ENCODE measurements at regions not wholly inside any gene's neighbourhood (a gene's known extent, or its start where the extent isn't known, plus 50 kb on each side); places are given as distances from the start of the nearest gene placed in this dataset.

DNA sequence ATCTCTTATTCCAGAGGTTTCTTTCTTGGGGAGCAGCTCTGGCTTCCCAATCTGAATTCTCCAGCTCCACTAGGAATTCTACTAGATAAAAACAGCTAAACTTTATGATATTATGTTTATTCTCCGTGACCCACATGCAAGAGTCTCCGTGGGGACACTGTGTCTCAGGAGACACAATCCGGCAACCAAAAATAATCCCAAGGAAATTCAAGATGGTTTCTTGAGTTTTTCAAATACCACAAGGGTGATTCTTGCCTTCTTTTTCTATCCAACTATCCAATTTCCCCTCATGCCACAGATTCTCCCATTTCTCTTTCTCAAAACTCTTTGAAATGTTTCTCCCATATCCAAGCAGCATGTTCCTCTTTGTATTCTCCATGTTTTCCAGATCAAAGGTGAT is 103.1 kb downstream of the FAS start:
- DNase-seq = no peak

DNA sequence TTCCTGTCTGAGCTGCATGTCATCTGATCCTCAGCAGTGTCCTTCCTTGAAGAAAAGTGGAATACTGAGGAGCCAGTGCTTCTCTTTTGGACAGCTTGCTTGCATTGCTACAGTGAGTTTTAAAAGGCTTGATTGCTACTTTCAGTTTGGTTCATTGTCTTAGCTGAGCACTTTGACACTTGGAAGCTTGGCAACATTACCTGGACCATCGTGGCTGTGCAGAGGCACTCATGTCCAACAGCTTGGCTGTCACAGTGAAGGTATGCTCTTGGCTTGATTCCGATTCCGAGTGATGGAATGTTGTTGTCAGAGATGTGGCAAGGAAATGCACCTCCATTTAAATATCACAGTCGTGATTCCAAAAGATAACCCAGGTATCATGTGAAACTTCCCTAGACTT is 102.4 kb downstream of the FAS start:
- no peak for DNase-seq

DNA sequence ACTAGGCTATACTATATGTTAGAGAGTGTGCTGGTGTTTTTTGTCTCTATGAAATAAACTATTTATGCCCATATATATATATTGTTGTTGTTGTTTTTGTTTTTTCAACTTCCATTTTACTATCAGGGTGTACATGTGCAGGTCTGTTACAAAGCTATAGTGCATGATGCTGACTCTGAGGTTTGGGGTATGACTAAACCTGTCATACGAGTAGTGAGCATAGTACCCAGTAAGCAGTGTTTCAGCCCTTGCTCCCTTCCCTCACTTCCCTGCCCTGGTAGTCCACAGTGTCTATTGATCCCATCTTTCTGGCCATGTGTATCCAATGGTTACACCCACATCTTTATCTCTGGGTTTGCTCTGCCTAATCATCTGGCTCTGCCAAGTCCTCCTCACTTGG is 101.8 kb downstream of the FAS start:
- no peak for DNase-seq

DNA sequence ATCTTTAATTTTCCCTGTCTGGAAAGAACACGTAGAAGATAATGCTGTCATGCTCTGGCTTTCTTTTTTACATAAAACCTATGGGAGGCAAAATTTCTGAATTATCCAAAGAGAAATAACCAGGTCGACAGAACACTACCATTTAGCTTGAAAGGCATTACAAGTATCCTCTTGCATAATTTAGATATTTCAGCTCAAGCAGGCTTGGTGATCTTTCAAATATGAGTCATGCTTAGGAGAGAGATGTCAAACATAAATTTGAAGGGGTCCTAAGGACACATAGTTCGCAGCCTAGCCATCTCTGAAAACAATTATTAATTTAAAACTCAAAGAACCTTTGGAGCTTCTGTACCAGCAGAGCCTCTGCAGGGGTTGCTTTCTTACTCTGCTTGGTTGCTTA is 100.9 kb downstream of the FAS start:
- DNase-seq = peak; percentile 54 to 57

DNA sequence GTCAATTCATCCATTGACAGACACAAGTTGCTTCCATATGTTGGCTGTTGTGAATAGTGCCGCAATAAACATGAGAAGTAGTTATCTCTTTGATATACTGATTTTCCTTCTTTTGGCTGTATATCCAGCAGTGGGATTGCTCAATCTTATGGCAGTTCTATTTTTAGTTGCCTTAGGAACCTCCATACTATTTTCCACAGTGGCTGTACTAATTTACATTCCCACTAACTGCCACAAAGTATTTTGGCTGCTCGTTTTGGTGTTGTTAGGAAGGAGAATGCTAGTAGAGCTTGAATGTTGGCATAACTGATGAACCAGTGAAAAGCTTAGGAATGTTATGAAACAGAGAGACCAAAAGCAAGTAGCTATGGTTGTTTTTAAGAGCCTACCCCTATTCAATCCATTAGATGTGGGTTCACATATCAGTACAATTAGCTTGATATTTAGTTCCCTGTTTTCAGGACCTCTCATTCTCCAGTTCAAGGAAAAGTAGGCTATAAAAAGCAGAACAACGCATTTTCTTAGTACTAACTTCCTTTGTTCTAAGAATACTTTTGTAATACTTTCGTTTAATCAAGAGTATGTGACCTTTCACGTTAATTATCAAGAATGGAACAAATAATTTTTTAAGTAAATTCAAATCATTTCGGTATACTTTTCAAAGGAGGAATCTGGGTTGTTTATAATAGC is 100.3 kb downstream of the FAS start:
- DNase-seq = peak; percentile 67 to 76

DNA sequence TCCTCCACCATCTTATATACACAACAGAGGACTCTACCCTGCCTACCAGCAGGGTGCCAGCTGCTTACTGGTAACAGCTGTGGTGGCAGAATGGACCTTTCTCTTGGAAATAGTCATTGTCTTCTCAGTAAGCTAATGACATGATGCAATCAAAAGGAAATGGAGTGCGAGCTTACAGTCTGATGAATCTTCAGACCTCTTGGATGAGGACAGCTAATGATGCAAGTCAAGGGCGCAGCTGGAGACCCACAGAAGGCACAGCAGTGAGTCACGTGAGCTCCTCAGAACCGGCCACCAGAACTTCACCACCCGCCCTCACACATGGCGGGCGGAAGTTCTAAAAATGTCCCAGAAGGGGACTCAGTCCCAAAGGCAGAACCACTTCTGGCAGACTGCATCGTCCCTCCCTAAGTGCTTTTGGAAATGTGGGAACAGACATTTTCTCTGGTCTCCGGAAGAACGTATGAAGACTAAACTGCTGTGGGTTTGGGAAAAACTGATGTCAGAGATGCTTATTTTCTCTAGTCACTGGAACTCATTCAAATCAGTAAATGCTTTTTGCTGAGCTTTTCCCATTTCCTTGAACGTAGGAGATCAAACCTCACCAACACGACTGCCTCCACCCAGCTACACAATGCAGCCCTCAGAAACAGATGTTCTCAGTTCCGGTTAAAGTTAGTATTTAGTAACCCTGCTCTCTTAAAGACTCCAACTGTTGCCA is 96.4 kb downstream of the FAS start:
- peak; percentile 88 to 91 for DNase-seq

DNA sequence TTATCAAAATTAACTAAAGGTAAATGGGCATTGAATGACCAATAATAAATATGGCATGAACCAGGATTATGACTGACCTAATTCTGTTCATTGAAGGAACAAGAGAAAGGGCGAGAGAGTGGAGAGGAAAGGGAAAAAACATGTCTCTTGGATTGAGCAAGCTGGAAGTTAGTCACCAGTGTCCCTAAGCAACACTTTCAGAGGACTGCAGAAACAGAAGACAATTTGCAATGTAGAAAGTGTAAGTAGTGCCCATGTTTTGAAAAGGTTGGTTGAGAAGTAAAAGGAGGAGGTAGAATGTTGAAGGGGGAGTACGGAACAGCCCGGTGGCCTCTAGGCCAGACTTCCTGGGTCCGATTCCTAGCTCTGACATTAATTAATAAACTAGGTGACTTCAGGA is 94.6 kb downstream of the FAS start:
- DNase-seq = peak; percentile 76 to 78

DNA sequence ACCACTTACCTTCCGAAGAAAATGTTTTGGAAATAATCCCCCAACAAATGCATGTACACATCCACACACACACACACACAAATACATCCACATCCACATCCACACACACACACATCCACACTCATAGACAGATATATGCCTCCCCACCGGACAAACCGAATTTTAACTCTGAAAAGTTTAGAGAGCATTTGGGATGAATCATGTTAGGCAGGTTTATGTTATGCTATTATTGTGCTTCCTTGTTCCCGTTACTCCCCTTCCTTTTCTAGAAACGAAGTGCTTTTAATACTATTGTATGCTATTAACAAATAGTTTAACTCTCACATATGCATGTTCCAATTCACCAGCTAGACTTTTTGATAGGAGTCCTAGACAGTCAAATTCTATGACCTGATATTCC is 91.5 kb downstream of the FAS start:
- no peak for DNase-seq

DNA sequence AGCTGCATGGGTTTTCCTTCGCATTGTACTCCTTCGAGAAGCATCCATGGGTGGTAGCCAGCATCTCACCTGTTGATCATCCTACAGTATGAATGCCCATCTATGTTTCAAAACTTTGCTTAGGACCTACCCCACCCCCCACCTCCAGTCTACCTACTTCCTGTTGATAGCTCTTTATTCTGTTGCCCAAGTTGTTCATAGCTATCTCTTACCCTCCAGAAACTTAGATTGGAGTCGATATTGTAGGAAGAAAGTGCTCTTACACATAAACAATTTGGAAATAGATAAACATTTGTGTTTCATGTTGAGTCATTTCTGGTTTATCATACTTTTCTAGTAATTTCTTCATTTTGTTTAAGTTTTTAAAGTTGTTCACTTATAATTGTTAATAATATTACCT is 90.1 kb downstream of the FAS start:
- DNase-seq = no peak

DNA sequence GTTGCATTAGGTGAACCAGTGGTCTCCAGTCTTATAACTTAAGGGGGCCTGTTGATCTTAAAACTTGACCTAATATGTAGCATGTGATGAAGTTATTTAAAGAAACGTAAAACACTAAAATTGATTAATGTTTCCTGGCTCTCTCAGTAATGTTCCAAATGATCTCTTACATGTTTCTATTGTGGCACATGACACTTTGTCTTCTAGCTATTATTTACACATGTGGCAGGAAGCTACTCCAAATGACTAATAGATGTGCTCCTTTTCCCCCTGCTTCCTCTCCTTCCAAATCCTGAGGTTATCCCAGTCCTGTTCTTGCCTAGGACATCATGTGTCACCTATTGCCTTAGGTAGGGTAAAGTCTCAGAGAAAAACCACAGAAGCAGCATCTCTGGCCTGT is 89.4 kb downstream of the FAS start:
- no peak for DNase-seq

DNA sequence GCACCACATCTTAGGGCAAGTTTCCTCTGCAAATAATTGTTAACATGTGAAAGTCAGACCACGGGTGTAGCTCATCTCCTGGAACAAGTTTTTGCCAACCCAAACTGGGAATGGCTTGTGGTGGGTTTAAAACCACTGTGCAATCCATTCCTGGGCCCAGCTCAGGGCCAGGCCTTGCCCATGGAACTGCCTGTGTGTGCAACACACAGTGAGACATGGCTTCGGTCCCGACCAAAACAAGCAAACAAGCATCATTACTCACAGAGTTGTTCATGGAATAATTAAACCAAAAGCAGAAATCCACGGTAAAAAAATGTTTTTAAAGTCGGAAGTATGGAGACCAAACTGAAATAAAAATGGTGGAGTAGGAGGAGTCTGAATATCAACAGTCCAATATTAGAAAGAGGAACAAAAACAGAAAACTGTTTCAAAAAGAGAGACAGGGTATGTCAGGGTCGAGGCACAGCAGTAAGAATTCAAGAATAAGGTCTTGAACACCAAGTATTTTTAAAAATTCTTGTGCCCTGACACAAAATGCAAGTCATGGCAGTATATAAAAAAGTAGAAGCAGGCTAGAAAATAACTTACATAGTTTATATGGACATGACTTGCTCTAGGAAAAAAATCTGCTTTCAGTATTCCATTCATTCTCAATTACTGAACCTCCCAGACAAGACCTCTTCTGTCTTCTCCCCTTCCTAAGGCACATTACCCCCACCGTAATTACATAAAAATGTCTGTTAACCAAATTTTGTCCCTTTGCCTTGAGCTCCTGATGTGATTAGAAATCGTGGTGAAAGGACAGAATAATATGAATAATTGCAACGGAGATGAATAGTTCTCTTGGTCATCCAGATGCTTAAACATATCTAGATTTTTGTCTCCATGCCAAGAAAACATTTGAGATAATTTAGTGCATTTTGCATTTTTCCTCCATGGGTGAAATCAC is 88.4 kb downstream of the FAS start:
- DNase-seq = no peak

DNA sequence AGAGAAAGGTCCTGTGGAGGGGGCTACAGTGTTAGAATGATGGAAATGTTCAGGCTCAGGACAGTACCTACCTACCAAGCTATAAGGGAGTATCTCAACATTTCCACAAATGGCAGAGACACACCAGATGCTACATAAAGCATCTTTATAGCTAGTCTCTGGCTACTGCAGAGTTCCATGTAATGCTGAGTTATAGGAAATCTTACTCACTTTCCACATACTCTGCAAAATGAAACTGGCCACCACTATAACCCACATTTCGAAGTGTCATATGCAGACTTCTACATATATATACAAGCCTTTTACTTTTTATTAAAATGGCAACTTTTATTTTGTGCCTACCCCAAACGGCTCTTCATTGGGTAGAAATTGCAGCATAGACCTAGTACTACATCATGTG is 85.5 kb downstream of the FAS start:
- no peak for DNase-seq

DNA sequence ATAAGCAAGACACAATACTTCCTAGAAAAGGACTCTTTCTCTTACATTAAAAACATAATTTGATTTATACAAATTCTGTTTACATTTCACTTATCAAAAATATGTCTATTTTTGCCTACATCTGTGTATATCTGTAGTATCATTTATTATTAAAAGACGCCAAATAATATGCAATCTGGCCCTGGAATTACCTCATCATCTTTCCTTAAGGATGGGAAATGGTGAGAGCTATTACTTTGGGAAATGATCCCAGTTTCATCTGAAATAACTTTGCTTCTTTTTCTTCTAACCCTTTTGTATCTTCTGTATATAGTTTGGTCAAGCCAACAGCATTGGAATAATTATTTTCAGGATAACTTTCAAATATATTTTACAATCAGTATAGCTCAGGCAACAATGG is 85.0 kb downstream of the FAS start:
- DNase-seq = no peak

DNA sequence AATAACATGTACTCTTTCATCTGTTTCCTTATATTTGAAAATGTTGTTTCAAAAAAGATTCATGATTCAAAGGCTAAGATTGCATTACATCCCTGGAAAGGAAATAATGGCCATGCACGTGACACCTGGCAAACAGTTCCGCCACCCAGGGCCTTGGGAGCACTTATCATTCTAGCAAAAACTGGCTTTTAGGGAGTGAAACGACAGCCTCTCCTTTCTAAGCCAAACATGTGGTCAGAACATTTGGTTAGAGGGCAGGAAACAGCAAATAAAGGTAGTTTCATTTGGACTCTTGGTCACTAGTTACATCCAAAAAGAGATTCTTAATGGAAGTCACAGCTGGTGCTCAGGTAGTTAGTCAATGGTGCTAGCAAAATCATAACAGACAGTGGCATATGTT is 83.5 kb downstream of the FAS start:
- no peak for DNase-seq

DNA sequence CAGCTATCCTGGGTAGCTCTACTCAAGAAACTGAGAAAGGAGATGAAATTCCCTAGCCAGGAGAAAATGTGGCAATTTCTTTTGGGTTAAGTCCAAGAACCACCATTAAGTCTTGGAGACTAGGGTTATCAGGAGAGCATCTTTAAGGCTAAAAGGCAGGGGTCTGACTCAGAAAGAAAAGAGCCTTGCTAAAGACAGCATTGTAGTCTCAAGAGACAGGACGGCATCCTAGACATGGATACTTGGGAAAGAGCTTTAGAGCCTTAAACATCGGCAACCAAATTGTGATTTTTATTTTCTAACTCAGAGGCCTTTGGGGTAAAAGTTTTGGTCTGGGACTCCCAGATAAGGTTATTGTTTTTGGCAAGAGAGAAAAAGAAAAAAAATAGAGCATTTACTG is 83.1 kb downstream of the FAS start:
- DNase-seq = no peak

DNA sequence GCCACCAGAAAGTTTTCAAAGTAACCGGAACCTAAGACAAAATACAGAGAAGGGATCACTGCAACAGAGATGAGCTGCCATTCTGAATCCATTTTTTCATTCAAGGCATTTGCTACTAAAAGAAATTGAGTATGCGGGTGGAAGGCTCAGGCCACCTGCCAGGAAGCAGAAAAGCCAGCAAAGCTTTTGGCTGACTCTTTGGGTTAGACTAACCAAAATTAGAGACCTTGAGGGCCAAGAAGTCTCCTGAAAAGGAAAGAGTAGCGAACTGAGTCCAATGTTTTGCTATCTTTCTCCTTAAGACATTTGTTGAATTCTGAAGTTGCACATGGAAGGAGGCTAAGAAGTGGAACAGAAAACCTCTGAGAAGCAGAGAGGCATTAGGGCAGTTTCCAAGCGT is 79.0 kb downstream of the FAS start:
- no peak for DNase-seq

Data from inflammatory macrophage treated with lipopolysaccharide for 1 hour (primary cell).